PC-3 (cell line): ENCODE measurements at regions not wholly inside any gene's neighbourhood (a gene's known extent, or its start where the extent isn't known, plus 50 kb on each side); places are given as distances from the start of the nearest gene placed in this dataset.
"Not testable (repeated sequence)": the region's sequence is repeated elsewhere in the genome, so short reads cannot be mapped to it uniquely, and the experiment has no call there.

Experiments used
- ATAC-seq: fragments of 200-7000 bp; cut with Tn5 transposase; 2 replicates; pipeline ENCODE4 v1.9.1; 2020; ENCODE audit warnings: mild to moderate bottlenecking, moderate library complexity
- BruUV-seq: library from RNA; stranded (reverse); fragments of 400-500 nt; replicated peaks from 2 replicates; lab custom pipeline; 2021; lab: Mats Ljungman, UMichigan
- CTCF ChIA-PET: fragments of 300-600 bp; sonication (Branson Sonifier 250); formaldehyde crosslinking; loops from one replicate; lab custom pipeline; 2022; ENCODE audit warnings: antibody characterized with exemption; lab: Charles Lee
- POLR2A ChIA-PET: fragments of 300-600 bp; sonication (Branson Sonifier 250); formaldehyde crosslinking; loops from one replicate; lab custom pipeline; 2022; ENCODE audit warnings: antibody characterized with exemption; ENCODE audit not compliant: unreplicated experiment; lab: Charles Lee
- DNase-seq: peaks from one replicate; pipeline ENCODE4 v3.0.0-alpha.2; 2015
- H2AFZ ChIP-seq: fragments of 300-600 bp; sonication (generic); 2 replicates; pipeline ENCODE4 v1.6.0; 2016; ENCODE audit warnings: antibody characterized with exemption, low read length
- H3F3A ChIP-seq: fragments of 300-600 bp; sonication (generic); one replicate; pipeline ENCODE4 v1.6.0; 2017; ENCODE audit warnings: antibody characterized with exemption, low read length, control low read depth, mild to moderate bottlenecking; ENCODE audit not compliant: unreplicated experiment
- H3K27ac ChIP-seq: fragments of 300-600 bp; sonication (generic); 2 replicates; pipeline ENCODE4 v1.5.1; 2016; ENCODE audit warnings: mild to moderate bottlenecking, low read length
- H3K27me3 ChIP-seq: fragments of 300-600 bp; sonication (generic); 2 replicates; pipeline ENCODE4 v1.6.1; 2016; ENCODE audit warnings: low read length, mixed read lengths
- H3K36me3 ChIP-seq: fragments of 300-600 bp; sonication (generic); 2 replicates; pipeline ENCODE4 v1.6.1; 2016; ENCODE audit warnings: low read depth, mixed run types, low read length, mixed read lengths
- H3K4me1 ChIP-seq: fragments of 300-600 bp; sonication (generic); 2 replicates; pipeline ENCODE4 v1.5.1; 2016; ENCODE audit warnings: low read length; ENCODE audit not compliant: insufficient read depth
- H3K4me2 ChIP-seq: fragments of 300-600 bp; sonication (generic); 2 replicates; pipeline ENCODE4 v1.6.0; 2016; ENCODE audit warnings: low read length
- H3K4me3 ChIP-seq: fragments of 300-600 bp; sonication (generic); 2 replicates; pipeline ENCODE4 v1.5.1; 2016; ENCODE audit warnings: mild to moderate bottlenecking, low read length, mixed read lengths
- H3K79me2 ChIP-seq: fragments of 300-600 bp; sonication (generic); 2 replicates; pipeline ENCODE4 v1.6.1; 2017; ENCODE audit warnings: low read length, mixed read lengths
- H3K9ac ChIP-seq: fragments of 300-600 bp; sonication (generic); 2 replicates; pipeline ENCODE4 v1.6.0; 2016; ENCODE audit warnings: mild to moderate bottlenecking, low read length
- H3K9me2 ChIP-seq: fragments of 300-600 bp; sonication (generic); replicated peaks from 2 replicates; pipeline ENCODE4 v1.6.1; 2016; ENCODE audit warnings: mixed run types, low read length, mixed read lengths
- H3K9me3 ChIP-seq: fragments of 300-600 bp; sonication (generic); 2 replicates; pipeline ENCODE4 v1.6.1; 2016; ENCODE audit warnings: low read length, mixed read lengths
- H4K20me1 ChIP-seq: fragments of 300-600 bp; sonication (generic); 2 replicates; pipeline ENCODE4 v1.6.1; 2016; ENCODE audit warnings: low read length, mixed read lengths
- EZH2 ChIP-seq: fragments of 300-600 bp; sonication (generic); IDR thresholded peaks from one replicate; pipeline ENCODE4 v1.6.1; 2017; ENCODE audit warnings: antibody characterized with exemption, mild to moderate bottlenecking, low read length; ENCODE audit not compliant: unreplicated experiment
- EZH2phosphoT487 ChIP-seq: fragments of 300-600 bp; sonication (generic); IDR thresholded peaks from 2 replicates; pipeline ENCODE4 v1.6.1; 2018; ENCODE audit warnings: mild to moderate bottlenecking, antibody characterized with exemption, low read length, borderline replicate concordance
- intact Hi-C: fragments of 100-400 bp; cut with micrococcal nuclease; formaldehyde crosslinking; loops from 2 replicates; pipeline ENCODE4 v1.9.0; 2023
- TF ChIP-seq, protein P1 (sequence below): fragments of 300-600 bp; sonication (generic); conservative IDR thresholded peaks from 2 replicates; pipeline ENCODE4 v1.5.1; 2017; ENCODE audit warnings: antibody characterized with exemption, low read depth, mild to moderate bottlenecking, low read length

- H3F3A ChIP-seq, result no peaks in the 10 kb centered on the region
- no peaks in the 10 kb centered on the region for H3K36me3 ChIP-seq
- H3K4me3 ChIP-seq, result no peak overlapping the region
- no peaks in the 10 kb centered on the region for H3K4me1 ChIP-seq
- no peak for DNase-seq
- no TSS peak for BruUV-seq
- ChIA-PET POLR2A (no interaction called here), CTCF (no interaction called here)
- no peaks in the 10 kb centered on the region for H3K9me2 ChIP-seq
- no peak overlapping the region for H2AFZ ChIP-seq
- ATAC-seq, result no peak
- TF ChIP-seq, protein P1, sequence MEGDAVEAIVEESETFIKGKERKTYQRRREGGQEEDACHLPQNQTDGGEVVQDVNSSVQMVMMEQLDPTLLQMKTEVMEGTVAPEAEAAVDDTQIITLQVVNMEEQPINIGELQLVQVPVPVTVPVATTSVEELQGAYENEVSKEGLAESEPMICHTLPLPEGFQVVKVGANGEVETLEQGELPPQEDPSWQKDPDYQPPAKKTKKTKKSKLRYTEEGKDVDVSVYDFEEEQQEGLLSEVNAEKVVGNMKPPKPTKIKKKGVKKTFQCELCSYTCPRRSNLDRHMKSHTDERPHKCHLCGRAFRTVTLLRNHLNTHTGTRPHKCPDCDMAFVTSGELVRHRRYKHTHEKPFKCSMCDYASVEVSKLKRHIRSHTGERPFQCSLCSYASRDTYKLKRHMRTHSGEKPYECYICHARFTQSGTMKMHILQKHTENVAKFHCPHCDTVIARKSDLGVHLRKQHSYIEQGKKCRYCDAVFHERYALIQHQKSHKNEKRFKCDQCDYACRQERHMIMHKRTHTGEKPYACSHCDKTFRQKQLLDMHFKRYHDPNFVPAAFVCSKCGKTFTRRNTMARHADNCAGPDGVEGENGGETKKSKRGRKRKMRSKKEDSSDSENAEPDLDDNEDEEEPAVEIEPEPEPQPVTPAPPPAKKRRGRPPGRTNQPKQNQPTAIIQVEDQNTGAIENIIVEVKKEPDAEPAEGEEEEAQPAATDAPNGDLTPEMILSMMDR, result no peak
- TF ChIP-seq EZH2phosphoT487, result no peak
- TF ChIP-seq EZH2, result no peak
- no peaks in the 10 kb centered on the region for H3K79me2 ChIP-seq
- intact Hi-C loops, result no loop called here
- no peak overlapping the region for H3K9ac ChIP-seq
- H3K27me3 ChIP-seq, result no peaks in the 10 kb centered on the region
- H3K27ac ChIP-seq, result no peak overlapping the region
- no peaks in the 10 kb centered on the region for H4K20me1 ChIP-seq
- H3K4me2 ChIP-seq, result no peak overlapping the region
- H3K9me3 ChIP-seq, result no peaks in the 10 kb centered on the region
Measured at GRCh38 chr2:67619204-67619603, 222.1 kb downstream of the ETAA1 start.

DNA sequence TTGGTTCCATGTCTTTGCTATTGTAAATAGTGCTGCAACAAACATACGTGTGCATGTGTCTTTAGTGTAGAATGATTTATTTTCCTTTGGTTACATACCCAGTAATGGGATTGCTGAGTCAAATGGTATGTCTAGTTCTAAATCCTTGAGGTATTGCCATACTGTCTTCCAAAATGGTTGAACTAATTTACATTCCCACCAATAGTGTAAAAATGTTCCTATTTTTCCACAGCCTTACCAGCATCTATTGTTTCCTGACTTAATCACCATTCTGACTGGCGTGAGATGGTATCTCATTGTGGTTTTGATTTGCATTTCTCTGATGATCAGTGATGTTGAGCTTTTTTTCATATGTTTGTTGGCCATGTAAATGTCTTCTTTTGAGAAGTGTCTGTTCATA is 226.6 kb downstream of the ETAA1 start:
- intact Hi-C loops, H3K4me1 ChIP-seq: not testable (repeated sequence)

DNA sequence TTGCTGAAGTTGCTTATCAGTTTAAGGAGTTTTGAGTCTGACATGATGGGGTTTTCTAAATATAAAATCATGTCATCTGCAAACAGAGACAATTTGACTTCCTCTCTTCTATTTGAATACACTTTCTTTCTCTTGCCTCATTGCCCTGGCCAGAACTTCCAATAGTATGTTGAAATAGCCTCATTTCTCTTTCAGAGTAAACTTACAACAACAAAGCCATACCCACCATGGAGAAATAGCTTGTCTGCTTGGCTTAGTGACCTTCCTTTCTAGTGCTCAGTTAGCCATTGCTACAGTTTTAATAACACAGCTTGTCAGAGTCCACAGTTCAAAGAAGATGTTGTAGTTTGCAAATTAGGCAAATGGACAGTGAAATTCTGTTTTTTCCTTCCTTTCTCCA is 228.0 kb downstream of the ETAA1 start:
- H3K27ac ChIP-seq, result no peak overlapping the region
- no peak overlapping the region for H3K4me3 ChIP-seq
- TF ChIP-seq, protein P1, result no peak
- no peak for TF ChIP-seq EZH2
- no peak for TF ChIP-seq EZH2phosphoT487
- intact Hi-C loops, result no loop called here
- H3K27me3 ChIP-seq, result no peaks in the 10 kb centered on the region
- H3K4me2 ChIP-seq, result no peak overlapping the region
- ChIA-PET POLR2A (no interaction called here), CTCF (no interaction called here)
- H3F3A ChIP-seq, result no peaks in the 10 kb centered on the region
- H3K4me1 ChIP-seq, result no peaks in the 10 kb centered on the region
- H3K79me2 ChIP-seq, result no peaks in the 10 kb centered on the region
- BruUV-seq, result no TSS peak
- H3K9me2 ChIP-seq, result no peaks in the 10 kb centered on the region
- ATAC-seq (no peak), DNase-seq (no peak)
- no peak overlapping the region for H3K9ac ChIP-seq
- no peaks in the 10 kb centered on the region for H3K36me3 ChIP-seq
- H2AFZ ChIP-seq, result no peak overlapping the region
- H4K20me1 ChIP-seq, result no peaks in the 10 kb centered on the region
- H3K9me3 ChIP-seq, result no peaks in the 10 kb centered on the region

More for the DNA sequence above, 226.6 kb downstream of the ETAA1 start:
- BruUV-seq, ATAC-seq, H3K79me2 ChIP-seq, H3K4me2 ChIP-seq, H3K27me3 ChIP-seq, H3F3A ChIP-seq, H3K9me2 ChIP-seq, H4K20me1 ChIP-seq, CTCF ChIA-PET, H3K9me3 ChIP-seq, H3K4me3 ChIP-seq, H3K27ac ChIP-seq, H2AFZ ChIP-seq, H3K36me3 ChIP-seq, DNase-seq, H3K9ac ChIP-seq: not testable (repeated sequence)
- POLR2A ChIA-PET, result interaction anchor here (0.6 kb wide), 1 partner anchor 497 kb away, joined by 5 read pairs; no protein-coding TSS in a partner anchor
